Lung microvascular endothelial cell (primary cell): ENCODE measurements at regions not wholly inside any gene's neighbourhood (a gene's known extent, or its start where the extent isn't known, plus 50 kb on each side); places are given as distances from the start of the nearest gene placed in this dataset.

Experiments used
- DNase-seq, 2 donors: peaks; one replicate each; pipeline versions ENCODE4 v3.0.0 to v3.0.0-alpha.2; 2010; ENCODE audit warnings: low read depth in 2 of 2

GRCh38 chr10:78295242-78295641, 261.6 kb downstream of the RPS24 start:
- DNase-seq, result no peak

- DNase-seq, result no peak
These were observed 263.1 kb downstream of the RPS24 start for GRCh38 chr10:78296785-78297184.

- DNase-seq, result no peak
These were observed 264.3 kb downstream of the RPS24 start for GRCh38 chr10:78297997-78298396.

GRCh38 chr10:78298835-78299234, 265.2 kb downstream of the RPS24 start:
- no peak for DNase-seq

GRCh38 chr10:78299851-78300468, 266.3 kb downstream of the RPS24 start:
- DNase-seq, result no peak

GRCh38 chr10:78300526-78300925, 266.9 kb downstream of the RPS24 start:
- DNase-seq, result no peak

GRCh38 chr10:78301481-78301880, 267.8 kb downstream of the RPS24 start:
- DNase-seq, result no peak

DNA sequence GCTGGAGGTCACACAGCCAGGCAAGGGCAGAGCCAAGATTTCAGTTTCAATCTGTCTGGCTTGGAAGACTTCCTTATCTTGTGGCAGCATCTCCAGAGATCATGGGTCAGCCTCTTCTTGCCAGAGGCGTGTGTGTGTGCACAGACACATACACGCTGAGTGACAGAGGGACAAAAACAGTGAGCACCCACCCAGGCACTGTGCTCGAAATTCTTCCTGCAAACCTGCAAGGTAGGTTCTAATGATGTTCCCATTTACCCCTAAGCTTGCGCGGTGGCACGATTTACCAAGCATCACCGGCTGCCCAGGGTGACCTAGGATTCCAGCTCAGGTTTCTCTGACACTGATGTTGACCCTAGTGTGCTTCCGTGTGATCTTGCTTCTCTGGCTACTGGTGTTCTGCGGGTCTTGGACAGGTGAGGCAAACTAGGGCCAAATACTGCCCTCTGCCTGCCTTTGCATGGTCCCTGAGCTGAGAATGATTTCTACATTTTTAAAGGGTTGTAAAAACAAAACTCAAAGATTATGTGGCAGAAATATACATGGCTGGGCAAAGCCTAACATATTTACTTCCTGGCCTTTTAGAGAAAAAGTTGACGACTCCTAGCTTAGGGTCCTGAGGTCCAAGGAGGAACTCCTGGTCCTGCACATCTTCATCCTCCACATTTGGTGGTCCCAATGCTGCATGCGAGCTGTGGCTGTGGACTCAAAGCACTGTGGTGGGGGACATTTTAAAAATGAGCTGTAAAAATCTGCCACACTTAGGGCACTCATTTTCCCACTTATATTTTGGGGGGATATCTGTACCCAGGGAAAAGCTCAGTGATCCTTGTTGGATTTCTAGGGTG, 268.5 kb downstream of the RPS24 start:
- no peak for DNase-seq

GRCh38 chr10:78302739-78302988, 269.0 kb downstream of the RPS24 start:
- DNase-seq, result no peak

DNA sequence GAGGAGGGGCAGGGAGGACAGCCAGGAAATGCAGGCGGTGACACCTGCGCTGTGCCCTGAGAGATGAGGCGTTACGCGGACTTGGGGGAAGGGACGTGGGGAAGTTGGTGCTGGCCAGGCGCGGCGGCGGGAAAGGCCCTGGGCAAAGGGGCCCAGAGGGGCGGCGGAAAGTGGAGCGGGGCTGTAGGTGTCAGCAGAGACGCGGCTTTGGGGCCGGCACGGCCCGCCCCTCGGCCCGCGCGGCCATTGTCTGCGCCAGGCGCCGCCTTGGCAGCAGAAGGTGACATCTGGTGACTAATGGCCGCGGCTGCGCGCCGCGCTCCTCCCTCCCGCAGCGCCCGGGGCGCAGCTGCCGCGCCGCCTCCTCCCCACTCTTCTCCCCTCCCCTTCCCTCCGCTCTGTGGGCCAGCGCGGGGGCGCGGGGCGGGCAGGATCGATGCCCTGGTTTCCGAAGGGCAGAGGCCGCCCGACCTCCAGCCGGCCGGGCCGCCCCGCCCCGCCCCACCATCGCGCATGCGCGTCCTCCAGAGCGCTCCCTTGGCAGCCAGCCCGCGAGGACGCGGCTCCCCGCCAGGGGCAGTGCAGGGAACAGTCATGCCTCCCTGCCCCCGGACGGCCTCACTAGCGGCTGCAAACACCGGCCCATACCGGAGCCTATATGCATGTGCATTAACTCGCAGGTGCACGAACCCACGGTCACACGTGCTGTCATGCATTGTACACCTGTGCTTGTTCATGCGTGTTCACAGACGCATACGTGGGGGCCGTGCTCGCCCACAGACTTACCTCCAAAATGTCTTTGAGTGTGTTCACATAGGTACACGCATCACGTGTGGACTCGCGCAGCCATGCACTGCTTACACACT, 269.6 kb downstream of the RPS24 start:
- DNase-seq, result peak; percentile 92 to 96

DNA sequence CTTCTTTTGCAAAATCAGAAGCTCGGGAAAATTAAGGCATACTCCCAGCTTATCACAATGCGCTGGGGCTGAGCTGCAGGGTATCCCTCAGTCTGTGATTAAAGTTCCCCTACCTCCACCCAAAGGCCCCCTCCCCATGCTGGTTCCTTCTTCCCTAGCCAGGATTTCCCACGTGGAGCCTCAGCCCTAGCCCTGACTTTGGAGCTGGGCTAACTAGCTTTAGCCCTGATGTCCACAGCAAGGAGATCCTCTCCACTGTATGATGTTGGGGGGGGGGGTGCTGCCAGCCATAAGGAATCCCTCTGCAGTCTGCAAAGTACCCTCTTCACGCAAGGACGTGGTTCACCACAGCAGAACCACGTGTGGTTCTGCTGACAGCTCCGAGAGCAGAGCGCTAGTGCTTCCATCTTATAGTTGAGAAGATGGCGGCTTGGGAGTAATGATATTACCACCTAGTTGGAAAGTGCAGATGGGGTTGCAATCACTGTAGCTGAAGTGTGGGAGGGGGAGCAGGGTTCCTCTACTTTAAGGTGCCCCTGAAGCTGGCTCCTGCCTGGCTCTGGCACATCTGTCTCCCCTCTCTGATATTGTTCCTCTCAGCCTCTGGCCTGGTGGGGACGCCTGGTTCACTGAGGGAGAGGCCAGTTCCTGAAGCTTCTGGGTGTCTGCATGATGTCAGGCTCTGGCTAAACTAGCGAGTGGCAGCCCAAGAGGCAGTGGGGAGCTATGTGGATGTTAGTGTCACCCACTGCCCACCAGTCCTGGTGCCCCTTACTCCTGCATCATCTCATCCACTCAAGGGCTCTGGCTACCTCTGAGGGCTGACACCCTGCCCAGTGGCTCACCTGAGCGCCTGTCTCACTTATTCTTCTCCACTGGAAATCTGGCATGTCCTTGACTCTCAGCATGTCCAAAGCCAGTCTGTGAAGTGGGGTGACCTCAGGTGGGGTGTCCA, 270.7 kb downstream of the RPS24 start:
- no peak for DNase-seq

GRCh38 chr10:78305311-78305710, 271.6 kb downstream of the RPS24 start:
- no peak for DNase-seq

DNA sequence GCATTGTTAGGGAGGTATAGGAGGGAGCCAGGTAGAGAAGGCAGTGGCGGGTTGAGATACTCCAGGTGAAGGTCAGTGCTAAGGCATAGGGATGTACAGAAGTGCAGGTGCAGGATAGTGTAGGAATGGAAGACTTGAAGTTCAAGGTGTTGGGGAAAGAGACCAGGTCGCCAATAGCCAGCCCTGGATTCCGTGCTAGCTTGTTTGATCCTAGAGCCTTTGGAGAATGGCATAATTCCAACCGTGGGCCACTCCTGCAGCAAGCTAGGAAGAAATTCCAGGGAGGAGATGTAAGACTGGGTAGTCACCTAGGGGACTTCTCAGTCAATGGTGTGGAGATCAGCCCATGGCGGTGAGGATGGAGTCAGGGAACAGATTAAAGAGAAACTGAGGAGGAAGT, 272.7 kb downstream of the RPS24 start:
- no peak for DNase-seq

DNA sequence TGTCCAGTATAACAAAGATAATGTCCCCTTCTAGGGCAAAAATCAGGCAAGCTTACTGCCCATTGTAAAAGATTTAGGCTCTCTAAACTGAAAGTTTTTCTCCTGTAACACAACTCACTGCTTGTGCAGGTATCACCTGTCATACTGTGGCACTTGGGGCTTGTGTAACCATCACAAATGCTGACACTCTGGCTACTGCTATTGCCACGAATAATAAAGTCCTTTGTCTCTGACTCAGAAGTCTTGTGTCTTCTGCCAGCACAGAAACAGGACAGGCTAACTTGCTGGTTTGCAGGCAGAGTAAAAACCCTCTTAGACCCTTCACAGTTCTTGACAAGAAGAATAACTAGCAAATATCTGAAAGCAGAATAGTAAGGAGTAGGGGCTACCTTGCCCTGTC, 273.9 kb downstream of the RPS24 start:
- DNase-seq, result no peak

- DNase-seq, result no peak
These were observed 276.0 kb downstream of the RPS24 start for GRCh38 chr10:78309536-78310237.

GRCh38 chr10:78310481-78311080, 276.9 kb downstream of the RPS24 start:
- DNase-seq, result no peak

DNA sequence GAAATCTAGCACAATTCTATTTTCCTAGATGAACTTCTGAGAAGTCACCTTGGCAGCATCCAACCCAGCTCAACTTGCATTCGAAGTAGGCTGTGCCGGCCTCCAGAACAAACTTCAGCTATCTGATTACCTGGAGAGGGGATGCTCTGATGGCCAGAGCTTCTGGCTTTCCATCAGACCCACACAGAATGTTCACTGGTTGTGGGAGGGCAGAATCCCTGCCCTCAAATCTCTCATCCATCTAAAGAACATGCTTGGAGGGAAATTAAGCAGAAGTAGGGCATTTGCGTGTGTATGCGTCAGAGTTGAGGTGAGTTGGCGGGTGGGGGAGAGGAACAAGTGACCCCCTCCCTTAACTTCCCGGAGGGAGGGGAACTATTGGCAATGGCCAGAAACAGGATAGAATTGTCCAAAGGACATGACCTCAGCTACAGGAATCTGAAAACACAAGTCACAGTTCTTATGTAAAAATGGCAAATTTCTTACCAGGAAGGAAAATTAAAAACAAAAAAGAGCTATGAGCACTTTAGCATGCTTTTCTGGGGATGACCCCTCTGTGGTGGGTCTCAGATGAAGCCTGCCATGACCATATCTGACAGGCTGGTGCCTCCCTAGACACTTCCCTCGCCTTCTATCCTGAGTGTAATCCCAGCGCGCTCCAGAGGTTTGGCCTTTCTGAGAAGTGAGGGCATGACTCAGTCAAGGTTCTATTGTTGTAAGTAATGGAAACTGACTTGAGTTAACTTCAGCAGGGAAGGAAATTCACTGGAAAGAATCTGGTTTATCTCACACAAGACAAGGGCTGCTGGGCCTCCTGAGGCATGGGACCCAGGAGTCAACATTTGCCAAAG, 278.8 kb downstream of the RPS24 start:
- DNase-seq, result peak in 1 of 2 donors; percentile 85

DNA sequence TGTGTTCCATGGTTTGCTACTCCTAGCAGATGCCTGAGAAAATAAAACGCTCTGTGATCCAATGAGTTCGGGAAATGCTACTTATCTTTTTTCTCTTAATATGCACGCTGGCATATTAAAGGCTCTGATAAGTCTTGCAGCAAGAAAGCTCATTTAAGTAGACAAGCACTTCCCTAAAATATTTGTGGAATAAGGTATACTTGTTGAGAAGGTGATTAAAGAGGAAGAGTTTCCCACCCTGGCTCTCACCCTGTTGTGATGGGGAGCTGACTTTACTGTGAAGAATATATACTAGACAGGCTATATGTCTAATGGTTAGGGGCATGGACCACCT, 279.4 kb downstream of the RPS24 start:
- DNase-seq, result no peak

DNA sequence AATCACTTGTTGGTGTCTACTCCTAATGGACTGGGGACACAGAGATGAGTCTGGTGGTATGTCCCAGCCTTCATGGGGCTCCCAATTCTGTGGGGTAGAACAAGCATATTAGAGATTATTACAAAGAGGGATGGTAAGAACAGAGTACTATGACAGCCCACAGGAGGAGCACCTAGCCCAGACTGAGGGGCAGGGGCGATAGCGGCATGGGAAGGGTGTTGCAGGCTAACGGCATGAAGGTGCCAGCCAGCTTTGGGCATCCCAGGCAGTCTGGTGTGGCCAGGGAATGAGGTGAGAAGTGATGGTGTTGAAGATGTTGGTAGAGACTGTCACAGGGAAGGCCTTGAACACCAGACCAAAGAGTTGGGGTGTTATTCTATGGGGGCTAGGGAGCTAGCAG, 280.0 kb downstream of the RPS24 start:
- DNase-seq, result no peak

DNA sequence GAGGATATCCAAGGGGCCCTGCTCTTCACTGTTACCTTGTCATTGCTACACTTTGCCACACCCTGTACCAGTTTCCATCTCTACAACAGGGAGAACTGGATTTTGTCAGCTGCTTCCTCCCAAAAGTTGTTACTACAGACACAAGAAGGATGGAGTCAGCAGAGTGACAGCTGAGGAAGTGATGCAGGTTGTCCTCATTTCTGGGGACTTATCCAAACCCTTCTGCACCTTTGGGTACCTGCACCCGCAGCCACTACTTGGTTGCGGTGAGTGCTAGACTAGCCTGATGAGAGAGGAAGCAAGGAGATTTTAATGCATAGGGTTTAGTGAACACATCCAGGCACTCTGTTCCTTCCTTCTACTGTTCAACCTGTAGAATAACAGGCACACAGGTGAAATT, 281.0 kb downstream of the RPS24 start:
- DNase-seq, result no peak
